ENCODE measurements at regions not wholly inside any gene's neighbourhood (a gene's known extent, or its start where the extent isn't known, plus 50 kb on each side); places are given as distances from the start of the nearest gene placed in this dataset.
A peak's percentile ranks its signal among the peaks of the same experiment; 100 is the strongest.

GRCh38 chr14:54207476-54208462 is 189.0 kb upstream of the CDKN3 start:
- peak; percentile 23 to 59 for DNase-seq (ENCODE audit: low read depth in 2 of 2)

- peak in 1 of 2 donors; percentile 54 for DNase-seq (ENCODE audit: low read depth in 2 of 2)
Observed at GRCh38 chr14:54208751-54209150, 188.1 kb upstream of the CDKN3 start.

GRCh38 chr14:54209511-54210250 is 187.1 kb upstream of the CDKN3 start:
- no peak for DNase-seq (ENCODE audit: low read depth in 2 of 2)

GRCh38 chr14:54211551-54212308 is 185.1 kb upstream of the CDKN3 start:
- DNase-seq (ENCODE audit: low read depth in 2 of 2): peak; percentile 77 to 87

GRCh38 chr14:54213536-54213935 is 183.3 kb upstream of the CDKN3 start:
- DNase-seq (ENCODE audit: low read depth in 2 of 2): no peak

- DNase-seq (ENCODE audit: low read depth in 2 of 2): no peak
Observed at GRCh38 chr14:54216827-54217226, 180.0 kb upstream of the CDKN3 start.

GRCh38 chr14:54219261-54220070 is 177.3 kb upstream of the CDKN3 start:
- no peak for DNase-seq (ENCODE audit: low read depth in 2 of 2)

- peak in 1 of 2 donors; percentile 21 for DNase-seq (ENCODE audit: low read depth in 2 of 2)
Observed at GRCh38 chr14:54220071-54220703, 176.6 kb upstream of the CDKN3 start.

- DNase-seq (ENCODE audit: low read depth in 2 of 2): no peak
Observed at GRCh38 chr14:54220704-54221431, 175.9 kb upstream of the CDKN3 start.

- DNase-seq (ENCODE audit: low read depth in 2 of 2): no peak
Observed at GRCh38 chr14:54221432-54221803, 175.4 kb upstream of the CDKN3 start.

- no peak for DNase-seq (ENCODE audit: low read depth in 2 of 2)
Observed at GRCh38 chr14:54221971-54222370, 174.8 kb upstream of the CDKN3 start.

GRCh38 chr14:54223831-54224402 is 172.9 kb upstream of the CDKN3 start:
- no peak for DNase-seq (ENCODE audit: low read depth in 2 of 2)

- no peak for DNase-seq (ENCODE audit: low read depth in 2 of 2)
Observed at GRCh38 chr14:54225457-54226060, 171.2 kb upstream of the CDKN3 start.

GRCh38 chr14:54226103-54226502 is 170.7 kb upstream of the CDKN3 start:
- DNase-seq (ENCODE audit: low read depth in 2 of 2): no peak

- no peak for DNase-seq (ENCODE audit: low read depth in 2 of 2)
Observed at GRCh38 chr14:54226558-54226957, 170.2 kb upstream of the CDKN3 start.

- DNase-seq (ENCODE audit: low read depth in 2 of 2): no peak
Observed at GRCh38 chr14:54229136-54229535, 167.7 kb upstream of the CDKN3 start.

GRCh38 chr14:54230645-54231044 is 166.2 kb upstream of the CDKN3 start:
- no peak for DNase-seq (ENCODE audit: low read depth in 2 of 2)

GRCh38 chr14:54232735-54233134 is 164.1 kb upstream of the CDKN3 start:
- DNase-seq (ENCODE audit: low read depth in 2 of 2): no peak

- no peak for DNase-seq (ENCODE audit: low read depth in 2 of 2)
Observed at GRCh38 chr14:54241517-54241916, 155.3 kb upstream of the CDKN3 start.

All from dermis microvascular lymphatic vessel endothelial cell (primary cell).